GM21825 (cell line): ENCODE measurements at regions not wholly inside any gene's neighbourhood (a gene's known extent, or its start where the extent isn't known, plus 50 kb on each side); places are given as distances from the start of the nearest gene placed in this dataset.
"Not testable (repeated sequence)": the region's sequence is repeated elsewhere in the genome, so short reads cannot be mapped to it uniquely, and the experiment has no call there.

ENCODE experiments used
- ATAC-seq: cut with Tn5 transposase; IDR thresholded peaks from one replicate; pipeline ENCODE4 v1.9.1; 2021; ENCODE audit warnings: mild to moderate bottlenecking, moderate library complexity; ENCODE audit not compliant: unreplicated experiment

DNA sequence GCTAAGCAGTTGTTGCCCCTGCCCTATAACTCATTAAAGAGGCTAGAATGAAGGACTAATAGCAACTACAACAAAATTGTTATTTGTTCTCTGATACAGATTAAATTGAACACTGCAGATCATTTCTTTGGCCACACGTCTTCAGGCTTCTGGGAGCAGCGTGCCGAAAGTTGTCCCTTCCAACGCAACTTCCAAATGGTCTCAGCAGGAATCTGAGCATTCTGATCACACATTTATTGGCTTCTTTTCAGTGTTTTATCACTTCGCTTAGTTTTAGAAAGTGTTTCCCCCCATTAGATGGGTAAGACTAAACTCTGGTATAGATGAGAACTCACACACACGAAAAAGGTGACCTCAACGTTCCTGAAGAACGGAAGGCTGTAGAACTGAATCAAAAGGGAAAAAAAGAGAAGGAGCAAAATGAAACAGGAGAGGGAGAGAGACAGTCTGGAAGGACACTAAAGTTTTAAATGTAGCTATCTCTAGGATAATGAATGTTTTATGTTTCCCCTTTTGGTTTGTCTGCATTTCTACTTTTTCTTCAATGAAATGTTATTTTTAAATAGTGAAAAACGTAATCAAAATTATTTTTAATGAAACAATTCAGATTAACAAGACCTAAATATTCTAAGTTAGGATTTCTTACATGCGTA lies 336.5 kb downstream of the RRAGC start:
- ATAC-seq, result no peak

DNA sequence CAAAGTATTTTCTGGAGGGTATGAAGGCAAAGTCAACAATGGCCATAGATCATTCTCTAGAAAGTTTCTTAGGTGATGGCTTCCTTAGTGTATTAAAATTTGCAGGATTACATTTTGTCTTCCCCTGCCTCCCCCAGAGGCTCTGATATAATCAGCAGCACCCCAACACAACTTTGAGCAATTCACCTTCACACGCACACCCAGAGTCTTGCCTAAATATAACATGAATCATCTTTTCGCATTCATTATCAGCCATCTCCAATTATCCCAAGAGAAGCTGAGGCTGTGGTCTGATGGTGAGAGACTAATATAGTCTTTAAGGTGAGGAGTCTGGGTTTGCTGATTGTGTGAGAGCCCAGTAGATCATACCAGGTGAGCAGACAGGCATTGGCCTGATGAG lies 343.0 kb downstream of the RRAGC start:
- ATAC-seq, result no peak

DNA sequence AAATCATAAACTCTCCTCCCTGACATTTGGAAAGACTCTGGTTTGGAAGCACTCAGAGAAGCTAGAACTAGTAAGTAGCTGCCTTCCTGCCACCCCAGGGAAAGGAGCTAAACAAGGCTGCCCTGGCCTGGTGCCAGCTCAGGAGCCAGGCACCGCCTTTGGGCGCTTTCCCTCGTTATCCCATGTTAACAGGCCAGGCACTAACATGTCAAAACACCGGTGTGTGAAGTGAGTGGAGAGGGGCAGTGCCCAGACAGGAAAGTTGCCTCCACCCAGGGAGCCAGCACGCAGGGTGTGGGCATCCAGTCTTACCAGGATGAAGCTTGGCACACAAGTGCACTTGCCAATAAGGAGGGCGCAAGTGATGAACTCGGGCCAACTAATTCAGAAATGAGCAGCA lies 346.8 kb downstream of the RRAGC start:
- ATAC-seq, result no peak

- no peak for ATAC-seq
Measured at GRCh38 chr1:38512024-38512767, 347.4 kb downstream of the RRAGC start.

GRCh38 chr1:38508232-38508631 lies 351.3 kb downstream of the RRAGC start:
- no peak for ATAC-seq

- no peak for ATAC-seq
Measured at GRCh38 chr1:38507563-38507962, 352.0 kb downstream of the RRAGC start.

- ATAC-seq, result no peak
Measured at GRCh38 chr1:38505944-38506343, 353.6 kb downstream of the RRAGC start.

GRCh38 chr1:38502758-38503157 lies 356.8 kb downstream of the RRAGC start:
- no peak for ATAC-seq

DNA sequence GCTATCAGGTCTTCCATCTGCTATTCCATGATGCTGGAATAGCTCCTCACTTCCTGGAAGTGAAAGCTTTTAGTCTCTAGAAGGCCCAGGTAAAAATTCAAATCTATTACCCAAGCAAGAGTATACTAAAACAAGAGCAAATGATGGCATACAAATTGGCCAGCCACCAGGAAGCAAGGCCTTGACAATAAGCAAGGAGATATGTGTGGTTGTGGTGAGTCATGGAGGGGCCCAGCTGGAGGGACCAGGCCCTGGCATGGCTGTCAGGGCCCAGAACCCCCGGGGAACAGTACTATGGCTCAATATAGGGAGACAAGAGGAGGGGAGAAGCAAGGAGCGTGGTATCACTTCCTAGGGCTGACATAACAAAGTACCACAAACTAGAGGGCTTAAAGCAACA lies 358.7 kb downstream of the RRAGC start:
- ATAC-seq, result no peak

DNA sequence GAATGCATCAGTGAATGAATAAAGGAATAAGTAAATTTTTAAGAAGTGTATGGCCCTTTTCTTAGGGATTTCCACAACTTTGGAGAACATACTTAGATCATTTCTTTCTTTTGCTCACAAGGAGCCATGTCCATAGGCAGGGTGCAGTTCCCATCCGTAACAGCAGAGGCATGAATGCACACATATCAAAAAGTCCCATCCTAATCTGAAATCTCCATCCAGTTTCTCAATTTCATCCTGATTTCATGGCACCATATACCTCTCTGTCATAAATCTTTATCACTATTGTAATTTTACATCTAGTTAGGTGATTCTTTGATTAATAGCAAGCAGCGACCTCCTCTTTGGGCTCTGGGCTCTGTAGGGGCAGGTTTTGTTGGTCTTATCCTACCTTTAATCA lies 359.2 kb downstream of the RRAGC start:
- no peak for ATAC-seq

DNA sequence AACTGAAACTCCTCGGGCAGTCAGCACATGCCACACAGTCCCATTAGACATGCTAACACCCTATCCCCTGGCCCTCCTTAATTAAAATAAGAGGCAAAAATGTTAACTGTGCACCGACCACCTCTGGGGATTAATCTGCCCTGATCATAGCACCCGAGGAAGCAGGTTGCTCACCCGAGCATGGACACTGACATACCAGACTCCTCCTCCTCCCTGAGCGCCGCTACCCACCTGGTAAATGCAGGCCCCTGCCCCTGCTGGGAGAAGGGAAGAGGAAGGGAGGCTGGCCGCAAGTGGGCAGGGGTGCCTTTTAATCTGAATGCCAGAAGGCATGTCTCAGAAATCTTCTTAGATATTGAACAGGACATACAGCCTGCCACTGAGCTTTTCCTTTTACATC lies 360.9 kb downstream of the RRAGC start:
- no peak for ATAC-seq

- ATAC-seq, result no peak
Measured at GRCh38 chr1:38497921-38498656, 361.5 kb downstream of the RRAGC start.

GRCh38 chr1:38493306-38493705 lies 366.3 kb downstream of the RRAGC start:
- ATAC-seq, result not testable (repeated sequence)

DNA sequence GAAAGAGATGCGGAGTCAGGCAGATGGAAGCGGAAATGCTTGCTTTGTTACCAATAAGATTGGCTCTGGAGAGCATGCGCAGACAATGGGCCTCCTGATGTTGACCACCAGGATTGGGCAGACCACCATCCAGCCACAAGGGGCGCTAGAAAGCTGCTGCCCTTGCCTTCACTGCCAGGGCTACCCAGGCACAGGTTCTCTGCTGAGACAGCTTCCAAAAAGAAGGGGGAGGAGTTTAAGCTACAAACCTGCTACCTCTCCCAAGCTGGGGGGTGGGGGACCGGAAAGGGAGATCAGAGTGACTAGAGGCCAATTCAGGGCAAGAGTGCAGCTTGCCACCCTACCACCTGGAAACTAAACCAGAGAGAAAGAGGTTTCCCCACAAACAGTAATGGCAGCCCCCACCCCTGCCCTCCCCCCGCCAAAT lies 369.7 kb downstream of the RRAGC start:
- no peak for ATAC-seq

DNA sequence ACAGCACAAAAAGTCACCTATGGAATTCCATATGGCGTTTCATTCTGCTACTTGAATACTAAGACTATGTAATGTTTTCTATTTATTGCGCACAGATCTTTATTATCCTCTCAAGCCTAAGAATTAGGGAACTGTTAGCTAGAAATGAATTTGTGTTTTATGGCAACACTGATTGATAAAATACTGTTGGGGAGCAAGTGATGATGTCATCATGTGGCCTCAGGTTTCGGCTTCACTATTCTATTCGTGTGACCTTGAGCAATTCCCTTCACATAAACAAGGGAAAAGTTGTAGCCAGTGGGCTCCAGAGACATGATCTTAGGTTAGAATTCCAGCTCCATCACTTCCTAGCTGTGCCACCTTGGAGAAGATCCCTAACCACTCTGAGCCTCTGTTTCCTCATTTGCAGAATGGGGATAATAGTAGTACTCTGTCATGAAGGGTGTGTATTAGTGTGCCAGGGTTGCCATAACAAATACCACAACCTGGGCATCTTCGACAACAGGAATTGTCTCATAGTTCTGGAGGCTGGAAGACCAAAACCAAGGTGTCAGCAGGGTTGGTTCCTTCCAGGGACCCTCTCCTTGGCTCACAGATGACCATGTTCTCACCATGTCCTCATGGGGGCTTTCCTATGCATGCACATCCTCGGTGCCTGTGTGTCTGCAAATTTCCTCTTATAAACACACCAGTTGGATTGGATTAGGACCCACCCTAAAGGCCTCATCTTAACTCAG lies 371.2 kb downstream of the RRAGC start:
- ATAC-seq, result no peak

DNA sequence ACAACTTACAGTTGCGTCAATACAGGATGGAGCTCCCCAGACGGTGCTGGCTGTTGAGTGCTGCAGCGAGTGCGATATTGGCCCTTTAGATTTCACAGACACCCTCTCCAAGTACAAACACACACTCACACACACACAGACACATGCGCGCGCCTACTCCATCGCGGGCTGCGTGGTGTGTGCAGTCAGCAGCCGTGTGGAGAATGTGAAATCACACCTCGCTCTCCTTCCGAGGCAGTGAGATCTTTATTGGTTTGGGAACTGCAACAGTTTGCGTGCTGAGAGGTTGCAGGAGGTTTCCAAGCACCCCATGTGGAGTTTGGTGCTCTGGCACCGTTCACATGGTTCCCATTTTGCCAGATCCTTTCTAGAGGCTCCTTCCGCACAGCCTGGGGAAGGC lies 372.2 kb downstream of the RRAGC start:
- no peak for ATAC-seq

DNA sequence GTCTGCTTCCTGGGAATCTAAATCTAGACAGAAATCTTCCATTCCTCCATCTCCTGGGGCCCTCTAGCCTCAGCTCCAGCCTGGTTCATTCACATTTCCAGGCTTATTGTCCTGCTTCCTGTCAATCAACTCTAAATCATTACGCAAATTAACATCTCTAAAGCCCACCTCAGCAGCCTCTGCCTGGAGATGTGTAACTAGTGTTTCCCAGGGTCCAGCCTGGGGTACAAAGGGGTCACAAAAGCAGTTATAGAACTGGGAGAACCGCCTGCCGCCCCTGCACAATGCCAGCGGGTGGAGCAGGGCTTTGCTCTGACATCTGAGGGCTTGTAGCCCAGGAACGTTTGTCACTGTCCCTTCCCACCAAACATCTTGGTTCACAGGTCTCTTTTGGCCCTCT lies 373.5 kb downstream of the RRAGC start:
- no peak for ATAC-seq

DNA sequence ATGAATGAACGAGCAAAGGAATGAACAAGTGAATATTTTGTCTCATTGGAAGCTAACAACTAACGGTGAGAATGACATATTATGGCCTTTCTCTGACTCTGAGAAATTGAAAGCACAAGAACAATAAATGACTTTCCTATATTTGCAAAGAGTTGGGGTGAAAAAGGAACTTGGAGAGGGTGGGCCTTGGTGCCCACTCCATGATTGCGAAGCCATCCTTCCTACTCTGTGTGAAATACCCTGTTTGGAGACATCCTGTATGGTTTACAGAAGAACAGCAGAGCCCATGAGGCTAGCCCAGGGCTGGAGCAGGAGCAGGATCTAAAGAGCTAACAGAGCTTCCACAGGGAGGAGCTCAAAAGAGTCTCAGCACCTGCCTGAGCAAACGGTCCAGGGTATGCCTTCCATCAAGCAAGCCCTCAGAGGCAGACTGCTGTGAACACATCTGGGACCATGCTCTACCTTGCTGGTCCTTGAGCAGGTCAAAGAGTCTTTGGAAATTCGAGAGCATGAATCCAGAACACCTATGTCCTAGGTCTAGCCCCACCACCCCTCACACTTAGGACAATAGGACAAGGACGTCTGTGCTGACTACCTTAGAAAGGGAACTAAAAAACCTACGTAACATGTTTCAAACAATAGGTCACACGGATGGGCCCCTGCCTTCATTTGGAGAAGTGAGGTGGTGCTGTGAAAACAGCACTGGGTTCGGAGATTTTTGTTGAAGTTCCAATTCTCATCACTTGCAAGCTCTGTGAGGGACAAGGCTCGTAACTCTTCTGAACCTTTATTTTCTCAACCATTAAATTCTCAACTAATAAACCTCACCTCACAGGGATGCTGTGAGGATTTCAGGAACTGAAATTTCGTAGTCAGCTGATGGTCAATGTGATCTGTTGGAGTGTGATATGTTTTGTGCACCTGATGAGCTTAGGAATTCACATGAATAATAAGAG lies 377.4 kb downstream of the RRAGC start:
- ATAC-seq, result no peak

DNA sequence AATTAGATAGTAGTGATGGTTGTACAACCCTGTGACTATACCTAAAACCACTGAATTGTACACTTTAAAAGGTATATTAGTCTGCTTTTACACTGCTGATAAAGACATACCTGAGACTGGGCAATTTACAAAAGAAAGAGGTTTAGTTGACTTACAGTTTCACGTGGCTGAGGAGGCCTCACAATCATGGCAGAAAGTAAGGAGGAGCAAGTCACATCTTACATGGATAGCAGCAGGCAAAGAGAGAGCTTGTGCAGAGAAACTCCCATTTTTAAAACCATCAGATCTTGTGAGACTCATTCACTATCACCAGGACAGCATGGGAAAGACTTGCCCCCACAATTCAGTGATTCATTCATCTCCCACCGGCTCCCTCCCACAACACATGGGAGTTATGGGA lies 379.9 kb downstream of the RRAGC start:
- ATAC-seq, result not testable (repeated sequence)

GRCh38 chr1:38477811-38478210 lies 381.8 kb downstream of the RRAGC start:
- no peak for ATAC-seq
